Activated naive CD4-positive, alpha-beta T cell treated with anti-CD3 and anti-CD28 coated beads, Interleukin-2, amount 50 U/mL, for 24 hours (primary cell): ENCODE measurements at regions not wholly inside any gene's neighbourhood (a gene's known extent, or its start where the extent isn't known, plus 50 kb on each side); places are given as distances from the start of the nearest gene placed in this dataset.

Experiments used
- H3K27ac Mint-ChIP-seq: one replicate; pipeline ENCODE4 v1.8.0; 2021; ENCODE audit warnings: mild to moderate bottlenecking, mixed read lengths
- H3K27me3 Mint-ChIP-seq: one replicate; pipeline ENCODE4 v1.8.0; 2021; ENCODE audit warnings: mixed read lengths
- H3K36me3 Mint-ChIP-seq: one replicate; pipeline ENCODE4 v1.8.0; 2021; ENCODE audit warnings: mixed read lengths
- H3K4me1 Mint-ChIP-seq: one replicate; pipeline ENCODE4 v1.8.0; 2021; ENCODE audit warnings: mixed read lengths
- H3K4me3 Mint-ChIP-seq: one replicate; pipeline ENCODE4 v1.8.0; 2021; ENCODE audit warnings: mild to moderate bottlenecking, mixed read lengths
- H3K9me3 Mint-ChIP-seq: one replicate; pipeline ENCODE4 v1.8.0; 2021; ENCODE audit warnings: mixed read lengths

GRCh38 chr10:4649886-4650508, 176.0 kb upstream of the AKR1E2 start:
- Mint-ChIP-seq H3K27me3 (no peaks in the 10 kb centered on the region), H3K9me3 (no peaks in the 10 kb centered on the region), H3K4me3 (no peak overlapping the region), H3K4me1 (peaks cover 43% of the 10 kb centered on the region), H3K27ac (no peak overlapping the region), H3K36me3 (peaks cover 2% of the 10 kb centered on the region)

GRCh38 chr10:4649471-4649870, 176.5 kb upstream of the AKR1E2 start:
- H3K27me3 Mint-ChIP-seq, result no peaks in the 10 kb centered on the region
- peaks cover 43% of the 10 kb centered on the region for H3K4me1 Mint-ChIP-seq
- H3K36me3 Mint-ChIP-seq, result peaks cover 2% of the 10 kb centered on the region
- no peaks in the 10 kb centered on the region for H3K9me3 Mint-ChIP-seq
- no peak overlapping the region for H3K27ac Mint-ChIP-seq
- no peak overlapping the region for H3K4me3 Mint-ChIP-seq

- Mint-ChIP-seq H3K9me3 (no peaks in the 10 kb centered on the region), H3K4me1 (peaks cover 43% of the 10 kb centered on the region), H3K27me3 (no peaks in the 10 kb centered on the region), H3K36me3 (peaks cover 2% of the 10 kb centered on the region), H3K27ac (no peak overlapping the region), H3K4me3 (no peak overlapping the region)
Observed at GRCh38 chr10:4648999-4649398, 177.0 kb upstream of the AKR1E2 start.

- peaks cover 27% of the 10 kb centered on the region for H3K4me1 Mint-ChIP-seq
- H3K27me3 Mint-ChIP-seq, result no peaks in the 10 kb centered on the region
- no peaks in the 10 kb centered on the region for H3K9me3 Mint-ChIP-seq
- no peak overlapping the region for H3K27ac Mint-ChIP-seq
- no peak overlapping the region for H3K4me3 Mint-ChIP-seq
- peaks cover 2% of the 10 kb centered on the region for H3K36me3 Mint-ChIP-seq
Observed at GRCh38 chr10:4647109-4647785, 178.8 kb upstream of the AKR1E2 start.

- Mint-ChIP-seq H3K9me3 (no peaks in the 10 kb centered on the region), H3K27me3 (no peaks in the 10 kb centered on the region), H3K27ac (peak overlapping the region; percentile 4)
Observed at GRCh38 chr10:4646547-4646946, 179.5 kb upstream of the AKR1E2 start.

GRCh38 chr10:4645836-4646235, 180.2 kb upstream of the AKR1E2 start:
- no peaks in the 10 kb centered on the region for H3K9me3 Mint-ChIP-seq
- peaks cover 14% of the 10 kb centered on the region for H3K4me1 Mint-ChIP-seq
- H3K27ac Mint-ChIP-seq, result no peak overlapping the region
- no peak overlapping the region for H3K4me3 Mint-ChIP-seq
- no peaks in the 10 kb centered on the region for H3K27me3 Mint-ChIP-seq
- H3K36me3 Mint-ChIP-seq, result peaks cover 2% of the 10 kb centered on the region

More at GRCh38 chr10:4646547-4646946, 179.5 kb upstream of the AKR1E2 start:
- peaks cover 2% of the 10 kb centered on the region for H3K36me3 Mint-ChIP-seq
- peaks cover 20% of the 10 kb centered on the region for H3K4me1 Mint-ChIP-seq
- H3K4me3 Mint-ChIP-seq, result no peak overlapping the region

GRCh38 chr10:4643471-4643870, 182.5 kb upstream of the AKR1E2 start:
- H3K27ac Mint-ChIP-seq, result no peak overlapping the region
- H3K36me3 Mint-ChIP-seq, result peaks cover 1% of the 10 kb centered on the region
- no peaks in the 10 kb centered on the region for H3K9me3 Mint-ChIP-seq
- H3K27me3 Mint-ChIP-seq, result no peaks in the 10 kb centered on the region
- no peak overlapping the region for H3K4me3 Mint-ChIP-seq
- peaks cover 6% of the 10 kb centered on the region for H3K4me1 Mint-ChIP-seq

GRCh38 chr10:4639960-4640359, 186.0 kb upstream of the AKR1E2 start:
- H3K27ac Mint-ChIP-seq, result no peak overlapping the region
- no peaks in the 10 kb centered on the region for H3K36me3 Mint-ChIP-seq
- no peaks in the 10 kb centered on the region for H3K4me1 Mint-ChIP-seq
- H3K9me3 Mint-ChIP-seq, result no peaks in the 10 kb centered on the region
- no peaks in the 10 kb centered on the region for H3K27me3 Mint-ChIP-seq
- H3K4me3 Mint-ChIP-seq, result no peak overlapping the region

- Mint-ChIP-seq H3K27me3 (peaks cover 2% of the 10 kb centered on the region), H3K4me3 (no peak overlapping the region), H3K27ac (no peak overlapping the region), H3K9me3 (no peaks in the 10 kb centered on the region), H3K4me1 (no peaks in the 10 kb centered on the region), H3K36me3 (no peaks in the 10 kb centered on the region)
Observed at GRCh38 chr10:4638099-4638498, 187.9 kb upstream of the AKR1E2 start.

- Mint-ChIP-seq H3K27ac (no peak overlapping the region), H3K9me3 (no peaks in the 10 kb centered on the region), H3K4me3 (no peak overlapping the region), H3K36me3 (no peaks in the 10 kb centered on the region), H3K4me1 (no peaks in the 10 kb centered on the region), H3K27me3 (peaks cover 2% of the 10 kb centered on the region)
Observed at GRCh38 chr10:4637657-4638056, 188.3 kb upstream of the AKR1E2 start.

GRCh38 chr10:4635883-4636282, 190.1 kb upstream of the AKR1E2 start:
- Mint-ChIP-seq H3K4me3 (no peak overlapping the region), H3K27me3 (peaks cover 2% of the 10 kb centered on the region), H3K27ac (no peak overlapping the region), H3K4me1 (no peaks in the 10 kb centered on the region), H3K36me3 (no peaks in the 10 kb centered on the region), H3K9me3 (no peaks in the 10 kb centered on the region)

- Mint-ChIP-seq H3K36me3 (no peaks in the 10 kb centered on the region), H3K27ac (no peak overlapping the region), H3K4me3 (no peak overlapping the region), H3K27me3 (peaks cover 2% of the 10 kb centered on the region), H3K9me3 (no peaks in the 10 kb centered on the region), H3K4me1 (no peaks in the 10 kb centered on the region)
Observed at GRCh38 chr10:4635388-4635787, 190.6 kb upstream of the AKR1E2 start.

GRCh38 chr10:4633776-4634175, 192.2 kb upstream of the AKR1E2 start:
- Mint-ChIP-seq H3K4me1 (no peaks in the 10 kb centered on the region), H3K4me3 (no peak overlapping the region), H3K9me3 (no peaks in the 10 kb centered on the region), H3K36me3 (no peaks in the 10 kb centered on the region), H3K27ac (no peak overlapping the region), H3K27me3 (peaks cover 2% of the 10 kb centered on the region)

- no peak overlapping the region for H3K4me3 Mint-ChIP-seq
- no peak overlapping the region for H3K27ac Mint-ChIP-seq
- no peaks in the 10 kb centered on the region for H3K36me3 Mint-ChIP-seq
- H3K4me1 Mint-ChIP-seq, result no peaks in the 10 kb centered on the region
- no peaks in the 10 kb centered on the region for H3K9me3 Mint-ChIP-seq
- peaks cover 2% of the 10 kb centered on the region for H3K27me3 Mint-ChIP-seq
Observed at GRCh38 chr10:4633186-4633585, 192.8 kb upstream of the AKR1E2 start.

GRCh38 chr10:4632757-4633156, 193.2 kb upstream of the AKR1E2 start:
- Mint-ChIP-seq H3K27me3 (peaks cover 2% of the 10 kb centered on the region), H3K36me3 (no peaks in the 10 kb centered on the region), H3K4me3 (no peak overlapping the region)

GRCh38 chr10:4626919-4627318, 199.1 kb upstream of the AKR1E2 start:
- Mint-ChIP-seq H3K4me1 (no peaks in the 10 kb centered on the region), H3K27ac (no peak overlapping the region), H3K9me3 (peaks cover 4% of the 10 kb centered on the region), H3K4me3 (no peak overlapping the region), H3K36me3 (no peaks in the 10 kb centered on the region), H3K27me3 (peaks cover 3% of the 10 kb centered on the region)

More at GRCh38 chr10:4632757-4633156, 193.2 kb upstream of the AKR1E2 start:
- Mint-ChIP-seq H3K4me1 (no peaks in the 10 kb centered on the region), H3K9me3 (peaks cover 2% of the 10 kb centered on the region), H3K27ac (no peak overlapping the region)
